Right cardiac atrium (tissue), 5 donors: ENCODE measurements at regions not wholly inside any gene's neighbourhood (a gene's known extent, or its start where the extent isn't known, plus 50 kb on each side); places are given as distances from the start of the nearest gene placed in this dataset.
"Not testable (repeated sequence)": the region's sequence is repeated elsewhere in the genome, so short reads cannot be mapped to it uniquely, and the experiment has no call there.

Experiments used
- ATAC-seq, 2 donors: fragments of 200-7000 bp; cut with Tn5 transposase; one replicate each; pipeline versions ENCODE4 v1.8.0 to v1.9.1; 2020; ENCODE audit warnings: moderate library complexity in 2 of 2, mild to moderate bottlenecking in 1 of 2
- DNase-seq, 3 donors: peaks; one replicate each; pipeline ENCODE4 v3.0.0-alpha.2; 2020
- H3K27ac ChIP-seq: one replicate; pipeline ENCODE4 v1.5.1; 2013; ENCODE audit warnings: mild to moderate bottlenecking, low read length, control low read depth, moderate library complexity
- H3K27me3 ChIP-seq: one replicate; pipeline ENCODE4 v1.6.1; 2013; ENCODE audit not compliant: control insufficient read depth, insufficient read depth
- H3K4me1 ChIP-seq: one replicate; pipeline ENCODE4 v1.6.1; 2013; ENCODE audit warnings: low read length; ENCODE audit not compliant: control insufficient read depth, insufficient read depth
- H3K4me3 ChIP-seq: one replicate; pipeline ENCODE4 v1.5.1; 2013; ENCODE audit warnings: low read length, control low read depth
- H3K9me3 ChIP-seq: one replicate; pipeline ENCODE4 v1.6.1; 2013; ENCODE audit warnings: low read length; ENCODE audit not compliant: control insufficient read depth
- WGBS: extraction: QIAGEN DNeasy Blood & Tissue Kit; methylation state at CpG from one replicate; pipeline ENCODE4 v1.1.7; 2013; 5-methylcytosine and 5-hydroxymethylcytosine counted together
- intact Hi-C, 4 donors: fragments of 100-400 bp; cut with DNase I; formaldehyde crosslinking; loops; one replicate each; pipeline versions ENCODE4 v1.11.0 to v1.14.0; 2022 to 2023
- donor health status: healthy with polysubstance abuse.
- donor health status: DM: no; HTN: yes; CAD: no.
- donor health status: DM: no; HTN: no; CAD: no.
- donor health status: DM: no; HTN: yes; CAD: no; lungs with severe emphysema.
- donor health status: DM: yes; HTN: yes; CAD: no.

DNA sequence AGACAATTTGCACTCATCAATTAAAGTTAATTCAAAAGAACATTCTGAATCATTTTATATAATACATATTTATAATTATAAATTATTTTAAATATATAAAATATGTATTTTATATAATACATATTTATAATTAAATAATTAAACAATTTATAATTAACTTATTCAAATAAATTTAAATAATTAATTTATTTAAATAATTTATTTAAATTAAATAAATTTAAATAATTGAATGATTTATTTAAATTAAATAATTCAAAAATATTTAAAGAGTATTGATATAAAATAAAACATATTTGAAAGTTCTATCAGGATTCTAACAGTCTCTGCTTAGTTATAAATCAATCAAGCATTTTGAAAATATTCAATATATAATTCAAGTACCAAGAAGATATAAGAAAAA, 775.5 kb upstream of the CTNND2 start:
- intact Hi-C loops: no loop called here
- ATAC-seq (no peak), DNase-seq (no peak)
- no peaks in the 10 kb centered on the region for H3K27me3 ChIP-seq
- no peak overlapping the region for H3K4me3 ChIP-seq
- H3K4me1 ChIP-seq: no peaks in the 10 kb centered on the region
- no peak overlapping the region for H3K27ac ChIP-seq
- H3K9me3 ChIP-seq: peaks cover 2% of the 10 kb centered on the region

DNA sequence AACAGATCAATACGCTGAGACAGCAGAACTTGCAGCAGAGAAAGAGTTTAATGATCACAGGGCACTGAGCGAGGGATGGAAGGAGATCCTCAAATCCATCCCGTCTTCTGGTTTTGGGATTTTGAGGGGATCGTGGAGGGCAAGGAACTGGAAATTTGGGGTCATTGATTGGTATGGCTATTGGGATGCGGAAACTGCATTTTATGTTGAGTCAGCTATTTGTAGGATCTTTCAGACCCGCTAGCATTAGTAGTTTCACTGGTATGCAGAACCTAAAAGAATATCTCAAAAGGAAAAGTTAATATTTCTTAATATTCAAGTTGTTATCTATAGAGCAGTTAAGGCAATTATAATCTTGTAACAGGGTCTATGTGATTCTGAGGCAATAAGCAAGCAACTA, 771.7 kb upstream of the CTNND2 start:
- WGBS: 82% methylated on average over 6 of the region's 6 CpGs
- no peak for ATAC-seq
- peaks cover 5% of the 10 kb centered on the region for H3K9me3 ChIP-seq
- no peak overlapping the region for H3K4me3 ChIP-seq
- no peaks in the 10 kb centered on the region for H3K27me3 ChIP-seq
- intact Hi-C loops: no loop called here
- H3K4me1 ChIP-seq: no peaks in the 10 kb centered on the region
- DNase-seq: no peak
- no peak overlapping the region for H3K27ac ChIP-seq

GRCh38 chr5:12672141-12672540, 767.9 kb upstream of the CTNND2 start:
- no peak for ATAC-seq

GRCh38 chr5:12669326-12669725, 765.1 kb upstream of the CTNND2 start:
- H3K27me3 ChIP-seq: no peaks in the 10 kb centered on the region
- H3K4me1 ChIP-seq: no peaks in the 10 kb centered on the region
- WGBS: 84% methylated on average over 2 of the region's 2 CpGs
- intact Hi-C loops: no loop called here
- no peak overlapping the region for H3K4me3 ChIP-seq
- DNase-seq (no peak), ATAC-seq (no peak)
- H3K9me3 ChIP-seq: peaks cover 3% of the 10 kb centered on the region
- no peak overlapping the region for H3K27ac ChIP-seq

More at GRCh38 chr5:12672141-12672540, 767.9 kb upstream of the CTNND2 start:
- DNase-seq: no peak
- Histone ChIP-seq H3K9me3 (peaks cover 8% of the 10 kb centered on the region), H3K4me3 (no peak overlapping the region), H3K4me1 (no peaks in the 10 kb centered on the region), H3K27ac (no peak overlapping the region), H3K27me3 (no peaks in the 10 kb centered on the region)
- intact Hi-C loops: no loop called here
- 76% methylated on average over 3 of the region's 3 CpGs for WGBS

DNA sequence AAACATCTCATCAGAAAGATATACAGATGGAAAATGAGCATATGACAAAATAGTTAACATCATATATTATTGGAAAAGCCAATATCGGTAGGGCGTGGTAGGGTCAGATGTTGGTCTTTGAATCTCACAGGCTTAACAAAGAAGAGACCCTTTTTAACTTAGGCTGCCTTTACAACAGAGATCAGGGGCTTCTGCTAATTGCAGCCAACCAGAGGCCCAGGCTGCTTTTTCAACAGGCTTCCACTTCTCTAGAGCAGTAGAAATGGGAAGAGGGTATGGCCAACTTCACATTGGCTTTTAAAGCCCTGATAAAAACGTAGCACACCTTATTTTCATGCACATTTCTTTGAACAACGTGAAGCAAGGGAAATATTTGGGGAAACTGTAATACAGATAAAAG, 764.3 kb upstream of the CTNND2 start:
- H3K9me3 ChIP-seq: peaks cover 2% of the 10 kb centered on the region
- DNase-seq: no peak
- no peak for ATAC-seq
- WGBS: 71% methylated on average over 4 of the region's 4 CpGs
- H3K4me3 ChIP-seq: no peak overlapping the region
- no peaks in the 10 kb centered on the region for H3K27me3 ChIP-seq
- H3K4me1 ChIP-seq: no peaks in the 10 kb centered on the region
- no peak overlapping the region for H3K27ac ChIP-seq
- intact Hi-C loops: no loop called here

GRCh38 chr5:12667818-12668217, 763.6 kb upstream of the CTNND2 start:
- H3K27ac ChIP-seq, H3K27me3 ChIP-seq, intact Hi-C loops, DNase-seq, H3K4me3 ChIP-seq, H3K9me3 ChIP-seq, H3K4me1 ChIP-seq, ATAC-seq: not testable (repeated sequence)
- 79% methylated on average over 12 of the region's 12 CpGs for WGBS

GRCh38 chr5:12665772-12666171, 761.5 kb upstream of the CTNND2 start:
- H3K27ac ChIP-seq, H3K4me1 ChIP-seq, intact Hi-C loops, H3K4me3 ChIP-seq, ATAC-seq, H3K9me3 ChIP-seq, H3K27me3 ChIP-seq, DNase-seq: not testable (repeated sequence)
- WGBS: 85% methylated on average over 8 of the region's 13 CpGs

GRCh38 chr5:12662545-12663314, 758.5 kb upstream of the CTNND2 start:
- 91% methylated on average over 20 of the region's 20 CpGs for WGBS
- intact Hi-C loops: no loop called here
- ATAC-seq (no peak), DNase-seq (no peak)
- no peaks in the 10 kb centered on the region for H3K27me3 ChIP-seq
- H3K27ac ChIP-seq: no peak overlapping the region
- no peaks in the 10 kb centered on the region for H3K4me1 ChIP-seq
- H3K4me3 ChIP-seq: no peak overlapping the region
- H3K9me3 ChIP-seq: peaks cover 2% of the 10 kb centered on the region

DNA sequence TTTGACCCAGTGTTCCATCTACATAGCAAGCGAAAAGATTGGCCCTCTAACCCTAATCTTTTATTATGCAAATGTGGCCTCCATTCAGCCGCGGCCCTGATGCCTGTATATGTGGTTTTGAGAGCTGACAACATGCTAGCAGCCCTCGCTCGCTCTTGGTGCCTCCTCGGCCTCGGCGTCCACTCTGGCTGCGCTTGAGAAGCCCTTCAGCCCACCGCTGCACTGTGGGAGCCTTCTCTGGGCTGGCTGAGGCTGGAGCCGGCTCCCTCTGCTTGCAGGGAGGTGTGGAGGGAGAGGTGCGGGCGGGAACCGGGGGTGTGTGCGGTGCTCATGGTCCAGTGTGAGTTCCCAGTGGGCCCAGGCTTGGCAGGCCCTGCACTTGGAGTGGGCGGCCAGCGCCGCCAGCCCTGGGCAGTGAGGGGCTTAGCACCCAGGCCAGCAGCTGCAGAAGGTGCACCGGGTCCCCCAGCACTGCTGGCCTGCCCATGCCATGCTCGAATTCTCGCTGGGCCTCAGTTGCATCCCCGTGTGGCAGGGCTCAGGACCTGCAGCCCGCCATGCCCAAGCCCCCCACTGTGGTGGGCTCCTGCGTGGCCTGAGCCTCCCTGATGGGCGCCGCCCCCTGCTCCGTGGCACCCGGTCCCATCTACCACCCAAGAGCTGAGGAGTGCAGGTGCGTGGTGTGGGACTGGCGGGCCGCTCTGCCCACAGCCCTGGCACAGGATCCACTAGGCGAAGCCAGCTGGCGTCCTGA, 757.5 kb upstream of the CTNND2 start:
- intact Hi-C loops: no loop called here
- ATAC-seq (no peak), DNase-seq (peak in 2 of 3 donors; percentile 14 to 26)
- Histone ChIP-seq H3K4me1 (no peaks in the 10 kb centered on the region), H3K4me3 (no peak overlapping the region), H3K27ac (no peak overlapping the region), H3K27me3 (no peaks in the 10 kb centered on the region), H3K9me3 (peaks cover 2% of the 10 kb centered on the region)
- 92% methylated on average over 33 of the region's 33 CpGs for WGBS

GRCh38 chr5:12660279-12661107, 756.2 kb upstream of the CTNND2 start:
- DNase-seq, H3K27me3 ChIP-seq, ATAC-seq, intact Hi-C loops, H3K27ac ChIP-seq, H3K4me3 ChIP-seq, H3K4me1 ChIP-seq, H3K9me3 ChIP-seq: not testable (repeated sequence)
- 88% methylated on average over 23 of the region's 24 CpGs for WGBS

GRCh38 chr5:12659686-12660085, 755.4 kb upstream of the CTNND2 start:
- WGBS: 89% methylated on average over 4 of the region's 4 CpGs
- no peak overlapping the region for H3K27ac ChIP-seq
- ATAC-seq (no peak), DNase-seq (no peak)
- peaks cover 2% of the 10 kb centered on the region for H3K9me3 ChIP-seq
- no peak overlapping the region for H3K4me3 ChIP-seq
- no peaks in the 10 kb centered on the region for H3K27me3 ChIP-seq
- no peaks in the 10 kb centered on the region for H3K4me1 ChIP-seq
- intact Hi-C loops: no loop called here
